H1 (cell line): ENCODE measurements at regions not wholly inside any gene's neighbourhood (a gene's known extent, or its start where the extent isn't known, plus 50 kb on each side); places are given as distances from the start of the nearest gene placed in this dataset.

ENCODE experiments used
- CTCF ChIA-PET: fragments of 300-600 bp; sonication (Branson Sonifier 250); formaldehyde crosslinking; loops from one replicate; lab custom pipeline; 2021; ENCODE audit not compliant: partially characterized antibody; lab: Charles Lee
- POLR2A ChIA-PET: fragments of 300-600 bp; sonication (Branson Sonifier 250); formaldehyde crosslinking; loops from one replicate; lab custom pipeline; 2021; ENCODE audit warnings: inconsistent platforms; ENCODE audit not compliant: partially characterized antibody; lab: Charles Lee
- DNase-seq, 2 experiments: peaks; one replicate each; pipeline versions ENCODE4 v3.0.0 to v3.0.0-alpha.2; 2010 to 2022; ENCODE audit warnings: low spot score in 2 of 2, low read depth in 1 of 2, mixed read lengths in 1 of 2
- FAIRE-seq: peaks from 2 replicates; lab custom pipeline; 2011; peaks lifted over from hg19 to GRCh38; lab: Jason Lieb, UNC
- H2AFZ ChIP-seq: 2 replicates; pipeline ENCODE4 v1.8.1; 2012; ENCODE audit warnings: low read length, inconsistent platforms
- H2AK5ac ChIP-seq: 2 replicates; pipeline ENCODE4 v1.6.1; 2013; ENCODE audit warnings: low read depth, low read length
- H2BK120ac ChIP-seq: replicated peaks from 2 replicates; pipeline ENCODE3; 2013; ENCODE audit warnings: low read depth, low read length, inconsistent platforms
- H2BK12ac ChIP-seq: 2 replicates; pipeline ENCODE4 v1.6.1; 2013; ENCODE audit warnings: low read depth, low read length
- H2BK15ac ChIP-seq: 2 replicates; pipeline ENCODE4 v1.6.1; 2013; ENCODE audit warnings: low read length
- H2BK20ac ChIP-seq: 2 replicates; pipeline ENCODE4 v1.6.1; 2013; ENCODE audit warnings: low read length
- H2BK5ac ChIP-seq: 2 replicates; pipeline ENCODE4 v1.6.1; 2013; ENCODE audit warnings: low read depth, low read length
- H3K14ac ChIP-seq: 2 replicates; pipeline ENCODE4 v1.6.1; 2013; ENCODE audit warnings: inconsistent platforms; ENCODE audit not compliant: insufficient read length
- H3K18ac ChIP-seq: 2 replicates; pipeline ENCODE4 v1.6.1; 2013; ENCODE audit warnings: low read length; ENCODE audit errors: extremely low read depth
- H3K23ac ChIP-seq: 2 replicates; pipeline ENCODE4 v1.6.1; 2013; ENCODE audit warnings: inconsistent platforms; ENCODE audit not compliant: insufficient read length
- H3K23me2 ChIP-seq: 2 replicates; pipeline ENCODE4 v1.6.1; 2013; ENCODE audit warnings: low read depth, low read length
- H3K27ac ChIP-seq: 2 replicates; pipeline ENCODE4 v1.6.1; 2011; ENCODE audit warnings: low read depth, low read length, inconsistent platforms
- H3K27me3 ChIP-seq, 4 experiments: replicated peaks in 1 of 4; 1 replicate in 1 of 4; 2 replicates in 3 of 4; pipeline versions ENCODE4 v1.6.1 to v1.8.1; 2011 to 2013; ENCODE audit warnings: low read length in 3 of 4, mild to moderate bottlenecking in 3 of 4, inconsistent platforms in 2 of 4, mixed read lengths in 2 of 4, moderate library complexity in 1 of 4; ENCODE audit not compliant: control insufficient read depth in 3 of 4, insufficient read depth in 3 of 4; ENCODE audit errors: extremely low read depth in 1 of 4
- H3K36me3 ChIP-seq, 4 experiments: 2 replicates each; pipeline versions ENCODE4 v1.6.1 to v1.8.1; 2011 to 2013; ENCODE audit warnings: mild to moderate bottlenecking in 4 of 4, low read length in 3 of 4, moderate library complexity in 2 of 4, control low read depth in 1 of 4, inconsistent platforms in 1 of 4; ENCODE audit not compliant: insufficient read depth in 4 of 4, control insufficient read depth in 2 of 4
- H3K4ac ChIP-seq: replicated peaks from 2 replicates; pipeline ENCODE3; 2013; ENCODE audit warnings: low read length, low read depth, mixed read lengths, inconsistent platforms; ENCODE audit not compliant: insufficient read length
- H3K4me1 ChIP-seq, 4 experiments: replicated peaks in 1 of 4; 1 replicate in 1 of 4; 2 replicates in 3 of 4; pipeline versions ENCODE4 v1.6.1 to v1.8.1; 2011 to 2013; ENCODE audit warnings: low read length in 3 of 4, inconsistent platforms in 2 of 4, mixed read lengths in 1 of 4; ENCODE audit not compliant: insufficient read depth in 4 of 4, control insufficient read depth in 3 of 4
- H3K4me2 ChIP-seq, 2 experiments: 2 replicates each; pipeline versions ENCODE4 v1.6.1 to v1.8.1; 2011 to 2013; ENCODE audit warnings: low read depth in 2 of 2, low read length in 2 of 2, control low read depth in 1 of 2, inconsistent platforms in 1 of 2, mild to moderate bottlenecking in 1 of 2; ENCODE audit not compliant: insufficient read depth in 1 of 2
- H3K4me3 ChIP-seq, 4 experiments: fragments of 200-600, 300-600 bp in 1 of 4; sonication (generic), shearing (Covaris generic), sonication (Bioruptor Twin) in 1 of 4; 2 replicates each; pipeline versions ENCODE4 v1.5.1 to v1.8.1; 2011 to 2016; ENCODE audit warnings: low read length in 4 of 4, low read depth in 3 of 4, control low read depth in 2 of 4, inconsistent platforms in 2 of 4, mild to moderate bottlenecking in 2 of 4, mixed read lengths in 1 of 4, moderate library complexity in 1 of 4; ENCODE audit not compliant: insufficient read depth in 2 of 4; ENCODE audit errors: extremely low read depth in 1 of 4
- H3K56ac ChIP-seq: replicated peaks from 2 replicates; pipeline ENCODE3; 2013; ENCODE audit warnings: low read depth, mild to moderate bottlenecking, mixed read lengths, low read length, inconsistent platforms; ENCODE audit not compliant: insufficient read length
- H3K79me1 ChIP-seq: 2 replicates; pipeline ENCODE4 v1.6.1; 2013; ENCODE audit warnings: low read depth, low read length, control low read depth
- H3K79me2 ChIP-seq, 2 experiments: 2 replicates each; pipeline versions ENCODE4 v1.6.1 to v1.8.1; 2012 to 2013; ENCODE audit warnings: low read length in 2 of 2, mild to moderate bottlenecking in 2 of 2, inconsistent platforms in 1 of 2; ENCODE audit not compliant: insufficient read depth in 2 of 2, control insufficient read depth in 1 of 2
- H3K9ac ChIP-seq, 4 experiments: replicated peaks in 1 of 4; 1 replicate in 1 of 4; 2 replicates in 3 of 4; pipeline versions ENCODE4 v1.6.1 to v1.8.1; 2011 to 2013; ENCODE audit warnings: low read depth in 3 of 4, low read length in 3 of 4, control low read depth in 2 of 4, mild to moderate bottlenecking in 2 of 4, moderate library complexity in 2 of 4, inconsistent platforms in 1 of 4; ENCODE audit errors: extremely low read depth in 1 of 4
- H3K9me3 ChIP-seq, 2 experiments: 2 replicates each; pipeline versions ENCODE4 v1.6.1 to v1.8.1; 2012 to 2013; ENCODE audit warnings: mild to moderate bottlenecking in 2 of 2, moderate library complexity in 2 of 2, control low read depth in 1 of 2, inconsistent platforms in 1 of 2, low read depth in 1 of 2, low read length in 1 of 2, mixed read lengths in 1 of 2; ENCODE audit not compliant: insufficient read depth in 2 of 2
- H4K20me1 ChIP-seq, 2 experiments: replicated peaks in 1 of 2; 2 replicates each; pipeline versions ENCODE3 to v1.8.1; 2011 to 2013; ENCODE audit warnings: inconsistent platforms in 2 of 2, low read length in 2 of 2, mild to moderate bottlenecking in 1 of 2; ENCODE audit not compliant: insufficient read depth in 2 of 2, control insufficient read depth in 1 of 2
- H4K5ac ChIP-seq: 2 replicates; pipeline ENCODE4 v1.6.1; 2013; ENCODE audit warnings: low read length, low read depth, mixed read lengths, inconsistent platforms; ENCODE audit not compliant: insufficient read length
- H4K8ac ChIP-seq: 2 replicates; pipeline ENCODE4 v1.8.0; 2013; ENCODE audit warnings: mild to moderate bottlenecking, moderate library complexity, low read length, inconsistent platforms; ENCODE audit not compliant: insufficient read depth; ENCODE audit errors: extremely low read depth
- H4K91ac ChIP-seq: replicated peaks from 2 replicates; pipeline ENCODE3; 2013; ENCODE audit warnings: low read length, mixed read lengths, inconsistent platforms; ENCODE audit not compliant: insufficient read length
- CTCF ChIP-seq, 3 experiments: IDR thresholded peaks; 1 replicate in 2 of 3; 2 replicates in 1 of 3; pipeline versions ENCODE4 v1.5.1 to v1.6.1; 2011; ENCODE audit warnings: low read length in 3 of 3, mild to moderate bottlenecking in 3 of 3, inconsistent platforms in 2 of 3, low read depth in 1 of 3, moderate library complexity in 1 of 3; ENCODE audit not compliant: insufficient read depth in 1 of 3; ENCODE audit errors: control extremely low read depth in 1 of 3
- EGR1 ChIP-seq: IDR thresholded peaks from 2 replicates; pipeline ENCODE4 v1.6.1; 2011; ENCODE audit warnings: low read depth, low read length, borderline replicate concordance
- MAFK ChIP-seq: IDR thresholded peaks from 2 replicates; pipeline ENCODE4 v1.6.1; 2012; ENCODE audit warnings: low read depth, mild to moderate bottlenecking, improper control_type of control experiment, low read length
- NANOG ChIP-seq: IDR thresholded peaks from 2 replicates; pipeline ENCODE4 v1.6.1; 2011; ENCODE audit warnings: low read length, low read depth, mild to moderate bottlenecking, inconsistent platforms; ENCODE audit not compliant: insufficient read depth, poor library complexity, severe bottlenecking
- POLR2A ChIP-seq, 2 experiments: IDR thresholded peaks; 1 replicate in 1 of 2; 2 replicates in 1 of 2; pipeline ENCODE4 v1.6.1; 2011; ENCODE audit warnings: low read depth in 2 of 2, low read length in 2 of 2, mild to moderate bottlenecking in 2 of 2; ENCODE audit errors: control extremely low read depth in 1 of 2
- RFX5 ChIP-seq: IDR thresholded peaks from 2 replicates; pipeline ENCODE4 v1.6.1; 2011; ENCODE audit warnings: low read depth, low read length, improper control_type of control experiment, borderline replicate concordance
- SIX5 ChIP-seq: IDR thresholded peaks from 2 replicates; pipeline ENCODE4 v1.6.1; 2011; ENCODE audit warnings: mild to moderate bottlenecking, low read depth, low read length
- SP4 ChIP-seq: IDR thresholded peaks from 2 replicates; pipeline ENCODE4 v1.6.1; 2012; ENCODE audit warnings: low read length, inconsistent platforms
- SUZ12 ChIP-seq: fragments of 200-600 bp; sonication (generic); IDR thresholded peaks from 2 replicates; pipeline ENCODE4 v1.6.1; 2012; ENCODE audit warnings: mild to moderate bottlenecking, inconsistent platforms, low read length, moderate library complexity, mixed read lengths
- TBP ChIP-seq: IDR thresholded peaks from 2 replicates; pipeline ENCODE4 v1.6.1; 2011; ENCODE audit warnings: low read depth, low read length, improper control_type of control experiment
- ZNF274 ChIP-seq: IDR thresholded peaks from 2 replicates; pipeline ENCODE4 v1.7.0; 2012; ENCODE audit warnings: low read length, borderline replicate concordance; ENCODE audit errors: extremely low read depth
- WGBS, 2 experiments: shearing (Covaris generic) in 1 of 2; methylation state at CpG; one replicate each; pipeline versions ENCODE4 v1.1.6 to v1.1.7; 2013 to 2015; ENCODE audit warnings: low lambda C conversion rate in 2 of 2, mixed read lengths in 2 of 2, inconsistent platforms in 1 of 2, low coverage in 1 of 2, missing lambda C conversion rate in 1 of 2; ENCODE audit not compliant: insufficient replicate concordance in 2 of 2, insufficient coverage in 1 of 2, insufficient read length in 1 of 2; ENCODE audit errors: extremely low coverage in 1 of 2, missing lambda C conversion rate in 1 of 2; 5-methylcytosine and 5-hydroxymethylcytosine counted together
- TF ChIP-seq, protein P1 (sequence below): IDR thresholded peaks from 2 replicates; pipeline ENCODE4 v1.6.1; 2011; ENCODE audit warnings: low read length, improper control_type of control experiment

GRCh38 chr3:77889616-77890015 is 849.7 kb downstream of the ROBO2 start:
- Histone ChIP-seq H2BK15ac (no peak overlapping the region), H3K36me3 (no peaks in the 10 kb centered on the region), H4K5ac (no peak overlapping the region)
- TF ChIP-seq SIX5 = no peak
- no peak for TF ChIP-seq SUZ12
- no peak for TF ChIP-seq MAFK
- no peak for TF ChIP-seq NANOG
- no peak for TF ChIP-seq POLR2A (IDR thresholded peaks at IDR 0.05; ENCODE audit: control extremely low read depth in 1 of 2, low read depth in 2 of 2, low read length in 2 of 2)
- no peak for TF ChIP-seq TBP
- no peak for TF ChIP-seq CTCF (IDR thresholded peaks at IDR 0.05; ENCODE audit: control extremely low read depth in 1 of 3, insufficient read depth in 1 of 3, low read depth in 1 of 3, low read length in 3 of 3)
- TF ChIP-seq, protein P1, sequence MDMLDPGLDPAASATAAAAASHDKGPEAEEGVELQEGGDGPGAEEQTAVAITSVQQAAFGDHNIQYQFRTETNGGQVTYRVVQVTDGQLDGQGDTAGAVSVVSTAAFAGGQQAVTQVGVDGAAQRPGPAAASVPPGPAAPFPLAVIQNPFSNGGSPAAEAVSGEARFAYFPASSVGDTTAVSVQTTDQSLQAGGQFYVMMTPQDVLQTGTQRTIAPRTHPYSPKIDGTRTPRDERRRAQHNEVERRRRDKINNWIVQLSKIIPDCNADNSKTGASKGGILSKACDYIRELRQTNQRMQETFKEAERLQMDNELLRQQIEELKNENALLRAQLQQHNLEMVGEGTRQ = no peak
- no peak for TF ChIP-seq EGR1
- TF ChIP-seq RFX5 = no peak
- no peak for TF ChIP-seq SP4
- no peak for TF ChIP-seq ZNF274

More at GRCh38 chr3:77889616-77890015, 849.7 kb downstream of the ROBO2 start:
- H3K4me3 ChIP-seq = no peak overlapping the region
- no peaks in the 10 kb centered on the region for H3K4me1 ChIP-seq
- H3K27ac ChIP-seq = no peak overlapping the region
- ChIA-PET POLR2A (no interaction called here), CTCF (no interaction called here)
- H3K9ac ChIP-seq = no peak overlapping the region
- WGBS, 2 experiments = 93% methylated on average over 3 of the region's 3 CpGs; no CpG with 5 or more reads in 1 of the 2 experiments
- H3K14ac ChIP-seq = no peak overlapping the region
- no peaks in the 10 kb centered on the region for H3K79me1 ChIP-seq
- no peak overlapping the region for H2BK12ac ChIP-seq
- no peak overlapping the region for H3K56ac ChIP-seq
- H4K8ac ChIP-seq = no peak overlapping the region
- no peaks in the 10 kb centered on the region for H4K20me1 ChIP-seq
- no peak for DNase-seq
- H3K27me3 ChIP-seq = no peaks in the 10 kb centered on the region
- no peaks in the 10 kb centered on the region for H3K9me3 ChIP-seq
- no peak overlapping the region for H2BK5ac ChIP-seq
- no peak overlapping the region for H3K23ac ChIP-seq
- H3K4me2 ChIP-seq = no peak overlapping the region
- H3K79me2 ChIP-seq = no peaks in the 10 kb centered on the region
- no peak overlapping the region for H2AK5ac ChIP-seq
- no peak overlapping the region for H3K18ac ChIP-seq
- H3K4ac ChIP-seq = no peak overlapping the region
- no peaks in the 10 kb centered on the region for H3K23me2 ChIP-seq
- no peak overlapping the region for H2BK20ac ChIP-seq
- no peak for FAIRE-seq
- no peak overlapping the region for H2BK120ac ChIP-seq
- H2AFZ ChIP-seq = no peak overlapping the region
- H4K91ac ChIP-seq = no peak overlapping the region
